HCT116 (cell line): ENCODE measurements at regions not wholly inside any gene's neighbourhood (a gene's known extent, or its start where the extent isn't known, plus 50 kb on each side); places are given as distances from the start of the nearest gene placed in this dataset.

Experiments
- ATAC-seq: fragments of 200-7000 bp; cut with Tn5 transposase; 2 replicates; pipeline ENCODE4 v1.9.1; 2020; ENCODE audit warnings: mild to moderate bottlenecking, moderate library complexity
- BruUV-seq: library from RNA; stranded (reverse); fragments of 400-500 nt; replicated peaks from 2 replicates; lab custom pipeline; 2021; lab: Mats Ljungman, UMichigan
- CTCF ChIA-PET: fragments of 300-600 bp; sonication (Branson Sonifier 250); formaldehyde crosslinking; loops from one replicate; lab custom pipeline; 2021; ENCODE audit warnings: antibody characterized with exemption; lab: Charles Lee
- POLR2A ChIA-PET: fragments of 300-600, 350-600 bp; sonication (Branson Sonifier 250); formaldehyde crosslinking; loops from one replicate; lab custom pipeline; 2021; ENCODE audit warnings: antibody characterized with exemption; lab: Charles Lee
- RAD21 ChIA-PET, 2 experiments: fragments of 300-600 bp; sonication (Branson Sonifier 250); formaldehyde crosslinking; loops; one replicate each; lab custom pipeline; 2023; ENCODE audit warnings: low total read pairs in 2 of 2; ENCODE audit not compliant: uncharacterized antibody in 2 of 2, unreplicated experiment in 2 of 2, low non-redundant PET in 1 of 2; lab: Charles Lee
- DNase-seq: peaks from one replicate; pipeline ENCODE4 v3.0.0-alpha.2; 2010; ENCODE audit warnings: low read depth, low spot score
- H2AFZ ChIP-seq: fragments of 200-600 bp; shearing (Covaris generic), sonication (generic); 2 replicates; pipeline ENCODE4 v1.6.1; 2017; ENCODE audit warnings: low read depth, mixed run types, mixed read lengths, antibody characterized with exemption, low read length; ENCODE audit not compliant: poor library complexity, severe bottlenecking
- H3K27ac ChIP-seq: 2 replicates; pipeline ENCODE4 v1.5.1; 2012; ENCODE audit warnings: low read depth, low read length
- H3K27me3 ChIP-seq: fragments of 200-600 bp; sonication (generic); 2 replicates; pipeline ENCODE4 v1.6.1; 2016; ENCODE audit warnings: mixed run types, low read length, mixed read lengths; ENCODE audit not compliant: insufficient read depth
- H3K36me3 ChIP-seq, 2 experiments: fragments of 200-500 bp in 1 of 2; fragments of 200-600 bp in 1 of 2; sonication (Bioruptor generic) in 1 of 2; sonication (generic) in 1 of 2; 2 replicates each; pipeline versions ENCODE4 v1.5.1 to v1.6.1; 2014 to 2016; ENCODE audit warnings: low read length in 2 of 2, inconsistent platforms in 1 of 2, mixed read lengths in 1 of 2, mixed run types in 1 of 2; ENCODE audit not compliant: insufficient read depth in 2 of 2, control insufficient read depth in 1 of 2
- H3K4me1 ChIP-seq, 2 experiments: fragments of 200-600 bp in 1 of 2; sonication (generic) in 1 of 2; 2 replicates each; pipeline versions ENCODE4 v1.5.1 to v1.6.1; 2012 to 2017; ENCODE audit warnings: low read length in 2 of 2, inconsistent platforms in 1 of 2, mild to moderate bottlenecking in 1 of 2, mixed read lengths in 1 of 2, mixed run types in 1 of 2, moderate library complexity in 1 of 2; ENCODE audit not compliant: insufficient read depth in 2 of 2, control insufficient read depth in 1 of 2
- H3K4me2 ChIP-seq: fragments of 200-600 bp; sonication (generic); 2 replicates; pipeline ENCODE4 v1.6.1; 2017; ENCODE audit warnings: mixed run types, low read length, mixed read lengths
- H3K4me3 ChIP-seq, 2 experiments: fragments of 200-600 bp in 1 of 2; sonication (generic) in 1 of 2; replicated peaks in 1 of 2; 2 replicates each; pipeline ENCODE4 v1.5.1; 2011 to 2016; ENCODE audit warnings: low read length in 2 of 2, control low read depth in 1 of 2, low read depth in 1 of 2, mild to moderate bottlenecking in 1 of 2, mixed read lengths in 1 of 2, mixed run types in 1 of 2
- H3K79me2 ChIP-seq: fragments of 200-600 bp; sonication (generic); 2 replicates; pipeline ENCODE4 v1.6.1; 2017; ENCODE audit warnings: mild to moderate bottlenecking, mixed run types, low read length, moderate library complexity, mixed read lengths; ENCODE audit not compliant: insufficient read depth
- H3K9ac ChIP-seq: fragments of 200-600 bp; sonication (generic); 2 replicates; pipeline ENCODE4 v1.6.1; 2016; ENCODE audit warnings: low read length, mixed read lengths
- H3K9me2 ChIP-seq: fragments of 200-600 bp; sonication (generic), shearing (Covaris generic); 2 replicates; pipeline ENCODE4 v1.6.1; 2017; ENCODE audit warnings: mixed run types, mild to moderate bottlenecking, moderate library complexity; ENCODE audit not compliant: insufficient read depth
- H3K9me3 ChIP-seq, 2 experiments: fragments of 200-500 bp in 1 of 2; fragments of 200-600 bp in 1 of 2; sonication (Bioruptor generic) in 1 of 2; sonication (generic) in 1 of 2; 2 replicates each; pipeline ENCODE4 v1.6.1; 2014 to 2017; ENCODE audit warnings: low read length in 2 of 2, mixed read lengths in 2 of 2, inconsistent platforms in 1 of 2, low read depth in 1 of 2, mild to moderate bottlenecking in 1 of 2, mixed run types in 1 of 2, moderate library complexity in 1 of 2; ENCODE audit not compliant: control insufficient read depth in 1 of 2, insufficient read depth in 1 of 2
- H4K20me1 ChIP-seq: fragments of 200-600 bp; sonication (generic), shearing (Covaris generic); 2 replicates; pipeline ENCODE4 v1.6.1; 2017; ENCODE audit warnings: mixed run types, mild to moderate bottlenecking, moderate library complexity; ENCODE audit not compliant: insufficient read depth
- CBX3 ChIP-seq: IDR thresholded peaks from 2 replicates; pipeline ENCODE4 v1.6.1; 2012; ENCODE audit warnings: low read depth
- CEBPB ChIP-seq: IDR thresholded peaks from 2 replicates; pipeline ENCODE4 v1.6.1; 2012; ENCODE audit warnings: low read depth
- EGR1 ChIP-seq: IDR thresholded peaks from 2 replicates; pipeline ENCODE4 v1.6.1; 2012; ENCODE audit warnings: low read depth
- ELF1 ChIP-seq: IDR thresholded peaks from 2 replicates; pipeline ENCODE4 v1.6.1; 2012; ENCODE audit warnings: low read depth, borderline replicate concordance
- EZH2 ChIP-seq: fragments of 200-600 bp; sonication (generic); IDR thresholded peaks from 2 replicates; pipeline ENCODE4 v1.6.1; 2017; ENCODE audit warnings: antibody characterized with exemption, mixed run types
- EZH2phosphoT487 ChIP-seq: fragments of 200-600 bp; IDR thresholded peaks from 2 replicates; pipeline ENCODE4 v1.6.1; 2018; ENCODE audit warnings: antibody characterized with exemption, borderline replicate concordance
- FOSL1 ChIP-seq: IDR thresholded peaks from 2 replicates; pipeline ENCODE4 v1.6.1; 2012; ENCODE audit warnings: low read depth
- MAX ChIP-seq: IDR thresholded peaks from 2 replicates; pipeline ENCODE4 v1.6.1; 2012
- SP1 ChIP-seq: IDR thresholded peaks from 2 replicates; pipeline ENCODE4 v1.6.1; 2012; ENCODE audit warnings: low read depth
- TCF7L2 ChIP-seq: IDR thresholded peaks from 2 replicates; pipeline ENCODE4 v1.7.0; 2011; ENCODE audit warnings: borderline replicate concordance, inconsistent platforms; ENCODE audit not compliant: insufficient read depth, insufficient read length; ENCODE audit errors: extremely low read depth
- YY1 ChIP-seq: IDR thresholded peaks from 2 replicates; pipeline ENCODE4 v1.6.1; 2011; ENCODE audit warnings: low read length, low read depth, moderate library complexity, mild to moderate bottlenecking; ENCODE audit not compliant: insufficient replicate concordance; ENCODE audit errors: extremely low read depth
- ZFX ChIP-seq: fragments of 450-650 bp; IDR thresholded peaks from 2 replicates; pipeline ENCODE4 v1.6.1; 2017
- ZNF274 ChIP-seq: fragments of 200-500 bp; sonication (Bioruptor generic); IDR thresholded peaks from 2 replicates; pipeline ENCODE4 v1.6.1; 2014; ENCODE audit warnings: mild to moderate bottlenecking, low read depth, low read length, inconsistent platforms
- intact Hi-C: fragments of 100-400 bp; cut with micrococcal nuclease; formaldehyde crosslinking; loops from 2 replicates; pipeline ENCODE4 v1.10.0; 2022
- TF ChIP-seq, protein P1 (sequence below): IDR thresholded peaks from 2 replicates; pipeline ENCODE4 v1.6.1; 2012
- TF ChIP-seq, protein P2 (sequence below), 3 experiments: fragments of 200-600 bp in 1 of 3; sonication (generic) in 1 of 3; IDR thresholded peaks in 2 of 3; conservative IDR thresholded peaks in 1 of 3; 2 replicates each; pipeline ENCODE4 v1.5.1; 2012 to 2017; ENCODE audit warnings: low read depth in 2 of 3, low read length in 2 of 3, antibody characterized with exemption in 1 of 3, borderline replicate concordance in 1 of 3, control low read depth in 1 of 3, mild to moderate bottlenecking in 1 of 3, mixed read lengths in 1 of 3, mixed run types in 1 of 3, moderate library complexity in 1 of 3; ENCODE audit not compliant: insufficient read depth in 1 of 3
- TF ChIP-seq, protein P3 (sequence below): IDR thresholded peaks from 2 replicates; pipeline ENCODE4 v1.6.1; 2011; ENCODE audit warnings: mild to moderate bottlenecking, low read length, moderate library complexity; ENCODE audit not compliant: insufficient replicate concordance; ENCODE audit errors: extremely low read depth

GRCh38 chr12:53845932-53846331 lies 92.7 kb upstream of the HOXC13 start (continued):
- TF ChIP-seq, protein P1, sequence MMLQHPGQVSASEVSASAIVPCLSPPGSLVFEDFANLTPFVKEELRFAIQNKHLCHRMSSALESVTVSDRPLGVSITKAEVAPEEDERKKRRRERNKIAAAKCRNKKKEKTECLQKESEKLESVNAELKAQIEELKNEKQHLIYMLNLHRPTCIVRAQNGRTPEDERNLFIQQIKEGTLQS, result no peak
- TF ChIP-seq MAX, result no peak
- TF ChIP-seq, all 23 proteins: peak for 0

- no peak overlapping the region for H3K27ac ChIP-seq
- TF ChIP-seq CBX3 (no peak), ZFX (no peak), CEBPB (no peak), EZH2 (no peak), MAX (no peak), EZH2phosphoT487 (no peak), YY1 (no peak), FOSL1 (no peak), SP1 (no peak), ELF1 (no peak), ZNF274 (no peak), TCF7L2 (no peak), EGR1 (no peak)
- TF ChIP-seq, protein P1, result no peak
- TF ChIP-seq, protein P2, sequence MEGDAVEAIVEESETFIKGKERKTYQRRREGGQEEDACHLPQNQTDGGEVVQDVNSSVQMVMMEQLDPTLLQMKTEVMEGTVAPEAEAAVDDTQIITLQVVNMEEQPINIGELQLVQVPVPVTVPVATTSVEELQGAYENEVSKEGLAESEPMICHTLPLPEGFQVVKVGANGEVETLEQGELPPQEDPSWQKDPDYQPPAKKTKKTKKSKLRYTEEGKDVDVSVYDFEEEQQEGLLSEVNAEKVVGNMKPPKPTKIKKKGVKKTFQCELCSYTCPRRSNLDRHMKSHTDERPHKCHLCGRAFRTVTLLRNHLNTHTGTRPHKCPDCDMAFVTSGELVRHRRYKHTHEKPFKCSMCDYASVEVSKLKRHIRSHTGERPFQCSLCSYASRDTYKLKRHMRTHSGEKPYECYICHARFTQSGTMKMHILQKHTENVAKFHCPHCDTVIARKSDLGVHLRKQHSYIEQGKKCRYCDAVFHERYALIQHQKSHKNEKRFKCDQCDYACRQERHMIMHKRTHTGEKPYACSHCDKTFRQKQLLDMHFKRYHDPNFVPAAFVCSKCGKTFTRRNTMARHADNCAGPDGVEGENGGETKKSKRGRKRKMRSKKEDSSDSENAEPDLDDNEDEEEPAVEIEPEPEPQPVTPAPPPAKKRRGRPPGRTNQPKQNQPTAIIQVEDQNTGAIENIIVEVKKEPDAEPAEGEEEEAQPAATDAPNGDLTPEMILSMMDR (IDR thresholded peaks at IDR 0.05 in 2 of 3, conservative IDR thresholded peaks at IDR 0.05 in 1 of 3; ENCODE audit: borderline replicate concordance in 1 of 3, insufficient read depth in 1 of 3, low read depth in 2 of 3, low read length in 2 of 3), result no peak
- TF ChIP-seq, protein P3, sequence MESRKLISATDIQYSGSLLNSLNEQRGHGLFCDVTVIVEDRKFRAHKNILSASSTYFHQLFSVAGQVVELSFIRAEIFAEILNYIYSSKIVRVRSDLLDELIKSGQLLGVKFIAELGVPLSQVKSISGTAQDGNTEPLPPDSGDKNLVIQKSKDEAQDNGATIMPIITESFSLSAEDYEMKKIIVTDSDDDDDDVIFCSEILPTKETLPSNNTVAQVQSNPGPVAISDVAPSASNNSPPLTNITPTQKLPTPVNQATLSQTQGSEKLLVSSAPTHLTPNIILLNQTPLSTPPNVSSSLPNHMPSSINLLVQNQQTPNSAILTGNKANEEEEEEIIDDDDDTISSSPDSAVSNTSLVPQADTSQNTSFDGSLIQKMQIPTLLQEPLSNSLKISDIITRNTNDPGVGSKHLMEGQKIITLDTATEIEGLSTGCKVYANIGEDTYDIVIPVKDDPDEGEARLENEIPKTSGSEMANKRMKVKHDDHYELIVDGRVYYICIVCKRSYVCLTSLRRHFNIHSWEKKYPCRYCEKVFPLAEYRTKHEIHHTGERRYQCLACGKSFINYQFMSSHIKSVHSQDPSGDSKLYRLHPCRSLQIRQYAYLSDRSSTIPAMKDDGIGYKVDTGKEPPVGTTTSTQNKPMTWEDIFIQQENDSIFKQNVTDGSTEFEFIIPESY, result no peak
- POLR2A ChIA-PET, result no interaction called here
Observed at GRCh38 chr12:53849113-53849512, 89.5 kb upstream of the HOXC13 start.

More at GRCh38 chr12:53849113-53849512, 89.5 kb upstream of the HOXC13 start:
- Histone ChIP-seq H4K20me1 (no peaks in the 10 kb centered on the region), H3K9ac (no peak overlapping the region), H3K79me2 (no peaks in the 10 kb centered on the region), H2AFZ (no peak overlapping the region), H3K36me3 (no peaks in the 10 kb centered on the region), H3K9me3 (no peaks in the 10 kb centered on the region), H3K27me3 (no peaks in the 10 kb centered on the region), H3K4me1 (peaks cover 12 to 18% of the 10 kb centered on the region in 2 experiments), H3K4me2 (no peak overlapping the region), H3K9me2 (no peaks in the 10 kb centered on the region), H3K4me3 (no peak overlapping the region)
- ChIA-PET RAD21 (no interaction called here), CTCF (no interaction called here)
- intact Hi-C loops, result no loop called here
- ATAC-seq (no peak), DNase-seq (no peak)
- BruUV-seq, result no TSS peak
